ENCODE measurements at regions not wholly inside any gene's neighbourhood (a gene's known extent, or its start where the extent isn't known, plus 50 kb on each side); places are given as distances from the start of the nearest gene placed in this dataset.

GRCh38 chr1:87565861-87566260 is 237.2 kb downstream of the LMO4 start:
- TF ChIP-seq CTCF (IDR thresholded peaks at IDR 0.05; ENCODE audit: insufficient read depth, low read depth, low read length): no peak
- H3K4me3 ChIP-seq (ENCODE audit: low read depth, low read length): no peak overlapping the region
- no peak for DNase-seq (ENCODE audit: low read depth)

GRCh38 chr1:87568005-87568404 is 239.3 kb downstream of the LMO4 start:
- H3K4me3 ChIP-seq (ENCODE audit: low read depth, low read length): no peak overlapping the region
- TF ChIP-seq CTCF (IDR thresholded peaks at IDR 0.05; ENCODE audit: insufficient read depth, low read depth, low read length): no peak
- DNase-seq (ENCODE audit: low read depth): no peak

GRCh38 chr1:87568911-87569310 is 240.2 kb downstream of the LMO4 start:
- DNase-seq (ENCODE audit: low read depth): no peak
- no peak overlapping the region for H3K4me3 ChIP-seq (ENCODE audit: low read depth, low read length)
- TF ChIP-seq CTCF (IDR thresholded peaks at IDR 0.05; ENCODE audit: insufficient read depth, low read depth, low read length): no peak

- no peak overlapping the region for H3K4me3 ChIP-seq (ENCODE audit: low read depth, low read length)
- no peak for TF ChIP-seq CTCF (IDR thresholded peaks at IDR 0.05; ENCODE audit: insufficient read depth, low read depth, low read length)
- no peak for DNase-seq (ENCODE audit: low read depth)
Observed at GRCh38 chr1:87572008-87572407, 243.3 kb downstream of the LMO4 start.

GRCh38 chr1:87572891-87573290 is 244.2 kb downstream of the LMO4 start:
- DNase-seq (ENCODE audit: low read depth): no peak
- TF ChIP-seq CTCF (IDR thresholded peaks at IDR 0.05; ENCODE audit: insufficient read depth, low read depth, low read length): no peak
- no peak overlapping the region for H3K4me3 ChIP-seq (ENCODE audit: low read depth, low read length)

GRCh38 chr1:87575528-87575927 is 246.8 kb downstream of the LMO4 start:
- no peak for TF ChIP-seq CTCF (IDR thresholded peaks at IDR 0.05; ENCODE audit: insufficient read depth, low read depth, low read length)
- no peak overlapping the region for H3K4me3 ChIP-seq (ENCODE audit: low read depth, low read length)
- no peak for DNase-seq (ENCODE audit: low read depth)

- DNase-seq (ENCODE audit: low read depth): no peak
- H3K4me3 ChIP-seq (ENCODE audit: low read depth, low read length): no peak overlapping the region
- no peak for TF ChIP-seq CTCF (IDR thresholded peaks at IDR 0.05; ENCODE audit: insufficient read depth, low read depth, low read length)
Observed at GRCh38 chr1:87578464-87578863, 249.8 kb downstream of the LMO4 start.
